SK-N-SH (cell line): ENCODE measurements at regions not wholly inside any gene's neighbourhood (a gene's known extent, or its start where the extent isn't known, plus 50 kb on each side); places are given as distances from the start of the nearest gene placed in this dataset.

Source experiments
- CHD2 ChIP-seq: fragments of 150-350 bp; IDR thresholded peaks from 2 replicates; pipeline ENCODE4 v1.6.1; 2018; ENCODE audit warnings: low read length; ENCODE audit not compliant: partially characterized antibody
- GATA2 ChIP-seq: sonication (generic); formaldehyde crosslinking; IDR thresholded peaks from 2 replicates; pipeline ENCODE4 v1.5.0; 2020; ENCODE audit warnings: mild to moderate bottlenecking, missing genetic modification reagents
- JUND ChIP-seq: IDR thresholded peaks from 2 replicates; pipeline ENCODE4 v1.4.0; 2012
- POLR2AphosphoS5 ChIP-seq: IDR thresholded peaks from 2 replicates; pipeline ENCODE4 v1.6.1; 2012; ENCODE audit warnings: low read depth, low read length
- RFX5 ChIP-seq: IDR thresholded peaks from 2 replicates; pipeline ENCODE4 v1.6.1; 2012; ENCODE audit warnings: mild to moderate bottlenecking, improper control_type of control experiment, low read length
- SIN3A ChIP-seq: IDR thresholded peaks from 2 replicates; pipeline ENCODE4 v1.6.1; 2012; ENCODE audit warnings: low read depth, mild to moderate bottlenecking, low read length, moderate library complexity, borderline replicate concordance
- TAF1 ChIP-seq: IDR thresholded peaks from 2 replicates; pipeline ENCODE4 v1.6.1; 2012; ENCODE audit warnings: low read depth, mild to moderate bottlenecking, low read length, moderate library complexity, borderline replicate concordance
- TEAD4 ChIP-seq: IDR thresholded peaks from 2 replicates; pipeline ENCODE4 v1.4.0; 2012; ENCODE audit warnings: mild to moderate bottlenecking, borderline replicate concordance; ENCODE audit not compliant: insufficient read depth
- TF ChIP-seq, protein P1 (sequence below): fragments of 200-600 bp; sonication (generic); IDR thresholded peaks from 2 replicates; pipeline ENCODE4 v1.6.1; 2017; ENCODE audit warnings: antibody characterized with exemption, mild to moderate bottlenecking, moderate library complexity

DNA sequence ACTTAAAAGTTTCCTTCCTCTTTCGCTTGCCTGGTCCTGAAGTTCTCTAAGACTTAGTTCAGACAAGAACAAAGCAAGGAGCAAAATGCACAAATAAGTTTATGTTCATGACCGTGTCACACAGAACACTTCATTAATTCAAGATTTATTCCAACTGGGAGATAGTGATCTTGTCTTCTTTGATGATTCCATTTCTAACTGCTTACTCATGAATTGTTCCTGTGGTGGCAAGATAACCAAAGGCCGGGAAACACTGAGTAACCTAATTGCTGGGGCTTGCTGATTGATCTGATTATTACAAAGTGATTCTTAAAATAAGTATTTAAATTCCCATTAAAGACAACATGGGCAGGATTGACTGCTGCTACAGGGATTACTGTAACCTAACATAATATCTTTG is 1462.9 kb upstream of the RAG2 start:
- no peak for TF ChIP-seq RFX5
- TF ChIP-seq, protein P1, sequence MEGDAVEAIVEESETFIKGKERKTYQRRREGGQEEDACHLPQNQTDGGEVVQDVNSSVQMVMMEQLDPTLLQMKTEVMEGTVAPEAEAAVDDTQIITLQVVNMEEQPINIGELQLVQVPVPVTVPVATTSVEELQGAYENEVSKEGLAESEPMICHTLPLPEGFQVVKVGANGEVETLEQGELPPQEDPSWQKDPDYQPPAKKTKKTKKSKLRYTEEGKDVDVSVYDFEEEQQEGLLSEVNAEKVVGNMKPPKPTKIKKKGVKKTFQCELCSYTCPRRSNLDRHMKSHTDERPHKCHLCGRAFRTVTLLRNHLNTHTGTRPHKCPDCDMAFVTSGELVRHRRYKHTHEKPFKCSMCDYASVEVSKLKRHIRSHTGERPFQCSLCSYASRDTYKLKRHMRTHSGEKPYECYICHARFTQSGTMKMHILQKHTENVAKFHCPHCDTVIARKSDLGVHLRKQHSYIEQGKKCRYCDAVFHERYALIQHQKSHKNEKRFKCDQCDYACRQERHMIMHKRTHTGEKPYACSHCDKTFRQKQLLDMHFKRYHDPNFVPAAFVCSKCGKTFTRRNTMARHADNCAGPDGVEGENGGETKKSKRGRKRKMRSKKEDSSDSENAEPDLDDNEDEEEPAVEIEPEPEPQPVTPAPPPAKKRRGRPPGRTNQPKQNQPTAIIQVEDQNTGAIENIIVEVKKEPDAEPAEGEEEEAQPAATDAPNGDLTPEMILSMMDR, result no peak
- no peak for TF ChIP-seq TEAD4
- TF ChIP-seq POLR2AphosphoS5, result no peak
- no peak for TF ChIP-seq GATA2
- no peak for TF ChIP-seq TAF1
- TF ChIP-seq SIN3A, result no peak
- no peak for TF ChIP-seq JUND
- TF ChIP-seq CHD2, result no peak
